ENCODE measurements at regions not wholly inside any gene's neighbourhood (a gene's known extent, or its start where the extent isn't known, plus 50 kb on each side); places are given as distances from the start of the nearest gene placed in this dataset.

GRCh38 chr12:30428098-30428497 lies 267.6 kb downstream of the IPO8 start (continued):
- TF ChIP-seq ZBTB21 (tag by site-specific recombination; IDR thresholded peaks at IDR 0.05) = no peak
- no peak for TF ChIP-seq ZNF658 (tag by site-specific recombination; IDR thresholded peaks at IDR 0.05)
- TF ChIP-seq ZNF394 (tag by site-specific recombination; IDR thresholded peaks at IDR 0.05; ENCODE audit: borderline replicate concordance) = no peak
- no peak for TF ChIP-seq ZNF558 (tag by site-specific recombination; IDR thresholded peaks at IDR 0.05)

GRCh38 chr12:30427555-30427954 lies 268.1 kb downstream of the IPO8 start:
- Histone ChIP-seq H3K4me1 (ENCODE audit: control insufficient read depth, insufficient read depth, low read length) (no peaks in the 10 kb centered on the region), H3K27ac (ENCODE audit: extremely low read depth, low read depth, low read length) (no peak overlapping the region), H3K4me3 (ENCODE audit: low read depth, low read length) (no peak overlapping the region), H3K36me3 (ENCODE audit: control insufficient read depth in 2 of 2, insufficient read depth in 1 of 2, low read length in 2 of 2) (no peaks in the 10 kb centered on the region), H3K9me3 (ENCODE audit: control insufficient read depth, insufficient read depth, low read depth, low read length) (no peaks in the 10 kb centered on the region)
- TF ChIP-seq PRDM4 (tag by site-specific recombination; IDR thresholded peaks at IDR 0.05) (no peak), PRDM1 (tag by site-specific recombination; IDR thresholded peaks at IDR 0.05) (no peak), ZNF362 (tag by site-specific recombination; IDR thresholded peaks at IDR 0.05) (no peak), MEIS1 (CRISPR knock-in tag; IDR thresholded peaks at IDR 0.05; ENCODE audit: borderline replicate concordance) (no peak), ZNF398 (tag by site-specific recombination; IDR thresholded peaks at IDR 0.05) (no peak), ZNF513 (tag by site-specific recombination; IDR thresholded peaks at IDR 0.05) (no peak), ZBTB17 (tag by site-specific recombination; IDR thresholded peaks at IDR 0.05) (no peak), HOXC10 (CRISPR knock-in tag; IDR thresholded peaks at IDR 0.05) (no peak), ZSCAN16 (tag by site-specific recombination; IDR thresholded peaks at IDR 0.05) (no peak), ZNF335 (tag by site-specific recombination; conservative IDR thresholded peaks at IDR 0.05) (no peak), ZBTB7A (tag by site-specific recombination; IDR thresholded peaks at IDR 0.05; ENCODE audit: low read depth) (no peak)
- ChIA-PET CTCF (interaction anchor here (1.2 to 2.2 kb wide), 2 partner anchors 10 to 14 kb away, joined by 3 to 7 read pairs; no protein-coding TSS in a partner anchor), POLR2A (no interaction called here)

GRCh38 chr12:30425445-30425844 lies 270.2 kb downstream of the IPO8 start:
- ChIA-PET POLR2A (no interaction called here), CTCF (no interaction called here)

More at GRCh38 chr12:30425445-30425844, 270.2 kb downstream of the IPO8 start:
- H3K27ac ChIP-seq (ENCODE audit: extremely low read depth, low read depth, low read length) = no peak overlapping the region
- no peak for TF ChIP-seq ZFP37 (tag by site-specific recombination; IDR thresholded peaks at IDR 0.05)
- TF ChIP-seq SETDB1 (IDR thresholded peaks at IDR 0.05; ENCODE audit: insufficient read length, low read length) = peak; percentile 93
- TF ChIP-seq TRIM28 (IDR thresholded peaks at IDR 0.05; ENCODE audit: borderline replicate concordance, low read length) = peak; percentile 43; the same call in 1 of the 2 replicates
- TF ChIP-seq SP7 (tag by site-specific recombination; IDR thresholded peaks at IDR 0.05) = no peak
- no peak overlapping the region for H3K4me3 ChIP-seq (ENCODE audit: low read depth, low read length)
- H3K36me3 ChIP-seq (ENCODE audit: control insufficient read depth in 2 of 2, insufficient read depth in 1 of 2, low read length in 2 of 2) = no peaks in the 10 kb centered on the region
- no peaks in the 10 kb centered on the region for H3K4me1 ChIP-seq (ENCODE audit: control insufficient read depth, insufficient read depth, low read length)
- no peaks in the 10 kb centered on the region for H3K9me3 ChIP-seq (ENCODE audit: control insufficient read depth, insufficient read depth, low read depth, low read length)

Data from HEK293 (cell line).